Activated CD8-positive, alpha-beta memory T cell treated with anti-CD3 and anti-CD28 coated beads for 36 hours (primary cell): ENCODE measurements at regions not wholly inside any gene's neighbourhood (a gene's known extent, or its start where the extent isn't known, plus 50 kb on each side); places are given as distances from the start of the nearest gene placed in this dataset.
"Not testable (repeated sequence)": the region's sequence is repeated elsewhere in the genome, so short reads cannot be mapped to it uniquely, and the experiment has no call there.

Experiments
- CTCF ChIA-PET: fragments of 350-600 bp; sonication (Branson Sonifier 250); formaldehyde crosslinking; loops from one replicate; lab custom pipeline; 2021; ENCODE audit warnings: antibody characterized with exemption; lab: Charles Lee
- POLR2A ChIA-PET: fragments of 350-600 bp; sonication (Branson Sonifier 250); formaldehyde crosslinking; loops from one replicate; lab custom pipeline; 2021; ENCODE audit warnings: antibody characterized with exemption; lab: Charles Lee

DNA sequence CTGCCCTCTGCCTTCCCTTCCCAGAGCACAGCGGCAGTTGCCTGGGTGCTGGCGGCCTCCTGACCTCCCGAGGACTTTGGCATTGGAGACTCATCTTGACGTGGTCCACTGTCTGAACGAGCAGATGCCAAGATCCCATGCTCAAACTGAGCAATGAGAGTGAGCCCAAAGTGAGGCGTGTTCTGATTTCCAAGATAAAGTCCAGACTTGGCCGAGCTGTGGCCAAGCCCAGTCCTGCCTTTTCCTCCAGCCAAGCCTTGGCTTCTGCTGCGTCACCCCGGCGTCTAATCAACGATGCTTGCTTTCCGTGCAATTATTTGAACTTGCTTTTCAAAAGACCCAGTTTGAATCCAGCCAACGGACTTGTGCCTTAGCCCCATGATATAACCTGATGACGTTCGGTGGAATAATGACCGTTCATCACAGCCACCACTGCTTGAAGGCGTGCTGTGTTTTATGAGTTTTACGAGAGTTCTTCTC is 179.2 kb downstream of the IRF8 start:
- CTCF ChIA-PET, result no interaction called here
- POLR2A ChIA-PET, result no interaction called here

GRCh38 chr16:86078711-86079110 is 179.7 kb downstream of the IRF8 start:
- CTCF ChIA-PET, POLR2A ChIA-PET: not testable (repeated sequence)

DNA sequence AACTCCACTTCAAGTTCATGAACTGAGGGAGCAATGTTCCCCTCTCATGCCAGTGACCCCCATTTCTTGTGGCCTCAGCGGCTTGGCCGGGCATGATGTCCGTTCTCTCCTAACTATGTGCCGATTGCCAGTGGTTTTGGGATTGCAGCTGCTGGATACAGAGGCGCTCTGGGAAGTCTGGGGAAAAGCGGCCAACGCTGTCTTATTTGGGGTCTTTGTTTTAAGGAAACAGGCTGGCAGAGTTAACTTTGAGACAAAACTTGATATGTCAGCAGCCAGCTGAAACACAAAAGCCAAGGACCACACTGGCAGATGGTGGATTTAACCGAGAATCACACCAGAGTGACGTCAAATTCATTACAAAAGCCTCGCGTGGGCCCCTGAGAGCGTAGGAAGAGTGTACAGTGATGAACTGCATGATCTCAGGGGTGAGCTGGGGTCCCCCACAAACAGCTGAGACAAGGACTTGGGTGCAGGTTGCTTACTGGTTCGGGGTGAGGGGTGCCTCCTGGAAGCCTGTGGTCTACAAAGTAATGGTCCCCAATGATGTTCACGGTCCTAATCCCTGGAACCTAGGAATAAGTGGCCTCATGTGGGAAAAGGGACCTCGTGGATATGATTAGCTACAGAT is 180.4 kb downstream of the IRF8 start:
- ChIA-PET POLR2A (no interaction called here), CTCF (no interaction called here)

DNA sequence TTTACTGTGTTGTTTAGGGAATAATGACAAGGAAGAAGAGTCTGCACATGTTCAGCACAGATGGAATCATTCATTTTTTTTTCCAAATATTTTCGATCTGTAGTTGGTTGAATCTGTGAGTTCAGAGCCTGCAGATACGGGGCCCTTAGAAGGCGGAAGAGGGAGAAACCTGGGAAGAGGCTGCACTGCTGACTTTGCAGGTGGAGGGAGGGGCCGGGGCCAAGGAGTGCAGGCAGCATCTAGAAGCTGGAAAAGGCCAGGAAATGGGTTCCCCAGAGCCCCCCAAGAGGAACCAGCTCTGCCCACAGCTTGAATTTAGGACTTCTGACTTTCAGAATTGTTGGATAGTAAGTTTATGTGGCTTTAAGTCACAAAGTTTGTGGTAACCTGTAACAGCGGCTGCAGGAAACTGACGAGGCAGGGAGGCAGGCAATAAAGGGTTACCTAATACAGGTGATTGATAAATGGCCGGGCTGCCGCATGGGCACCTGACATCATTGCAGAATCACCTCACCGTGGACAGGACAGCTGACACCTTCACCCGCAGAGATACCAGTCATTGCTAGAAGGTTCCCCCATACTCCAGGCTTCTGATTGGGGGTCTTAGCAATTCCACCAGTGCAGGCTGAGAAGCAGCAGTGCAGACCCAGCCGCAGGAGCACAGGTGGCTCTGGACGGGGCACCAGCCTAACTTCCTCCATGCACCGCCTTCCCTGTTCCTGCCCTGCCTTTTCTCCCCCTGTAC is 181.3 kb downstream of the IRF8 start:
- ChIA-PET CTCF (no interaction called here), POLR2A (no interaction called here)

DNA sequence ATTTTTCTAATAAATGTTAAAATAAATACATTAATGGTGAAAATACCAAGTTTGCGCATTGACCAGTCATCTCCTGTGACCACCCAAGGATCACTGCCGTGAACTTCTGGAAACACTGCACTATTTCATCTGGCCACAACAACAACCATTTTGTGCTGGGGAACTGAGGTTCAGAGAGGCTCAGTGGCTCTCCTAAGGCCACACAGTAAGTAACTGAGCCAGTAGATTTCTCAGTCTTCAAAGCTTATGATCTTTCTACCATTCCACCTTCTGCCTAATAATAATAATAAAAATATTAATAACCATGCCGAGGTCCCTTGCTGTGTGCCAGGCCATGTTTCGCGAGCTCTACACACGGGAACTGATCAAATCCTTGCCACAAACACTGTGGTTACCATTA is 182.0 kb downstream of the IRF8 start:
- CTCF ChIA-PET, result no interaction called here
- POLR2A ChIA-PET, result no interaction called here

GRCh38 chr16:86082418-86083030 is 183.6 kb downstream of the IRF8 start:
- POLR2A ChIA-PET, result no interaction called here
- CTCF ChIA-PET, result no interaction called here

GRCh38 chr16:86083382-86084002 is 184.5 kb downstream of the IRF8 start:
- CTCF ChIA-PET, result no interaction called here
- POLR2A ChIA-PET, result no interaction called here

DNA sequence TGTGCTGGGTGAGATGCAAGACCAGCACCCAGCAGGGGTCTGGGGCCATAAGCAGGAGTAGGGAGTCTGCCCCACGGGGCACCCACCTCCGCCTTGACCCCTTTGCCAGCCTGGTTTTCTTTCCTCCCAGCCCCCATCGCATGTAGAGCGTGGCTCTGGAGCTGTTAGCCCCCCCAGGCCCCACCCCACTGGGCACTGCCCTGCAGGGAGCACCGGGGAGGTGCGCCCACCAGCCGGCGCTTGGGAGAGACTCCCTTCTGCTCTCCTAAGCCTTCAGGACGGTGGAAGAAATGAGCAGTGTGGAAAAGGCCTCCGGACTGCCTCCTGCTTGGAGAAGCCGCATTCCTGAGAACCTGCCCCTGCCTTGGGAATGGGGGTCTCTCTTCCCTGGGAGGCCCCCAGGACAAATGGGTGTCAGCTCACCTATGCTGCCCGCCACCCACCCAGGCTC is 186.2 kb downstream of the IRF8 start:
- POLR2A ChIA-PET, result no interaction called here
- CTCF ChIA-PET, result no interaction called here

DNA sequence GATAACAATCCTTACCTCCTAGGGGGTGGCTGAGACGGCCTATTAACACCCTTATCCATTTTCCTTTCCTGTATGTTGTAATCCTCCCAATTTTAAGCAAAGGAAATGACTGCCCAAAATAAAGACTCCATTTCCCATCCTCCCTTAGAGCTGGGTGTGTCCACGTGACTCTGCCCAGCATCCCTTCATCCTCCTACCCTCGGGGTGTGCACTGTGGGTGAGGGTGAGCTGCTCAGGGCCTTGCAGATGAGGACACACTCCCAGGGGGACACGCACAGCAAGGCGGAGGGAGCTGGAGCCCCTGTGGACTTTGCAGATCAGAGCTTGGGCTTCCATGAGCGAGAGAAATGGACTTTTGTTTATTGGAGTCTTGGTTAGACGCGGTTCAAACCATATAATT is 186.8 kb downstream of the IRF8 start:
- CTCF ChIA-PET, result no interaction called here
- POLR2A ChIA-PET, result no interaction called here

DNA sequence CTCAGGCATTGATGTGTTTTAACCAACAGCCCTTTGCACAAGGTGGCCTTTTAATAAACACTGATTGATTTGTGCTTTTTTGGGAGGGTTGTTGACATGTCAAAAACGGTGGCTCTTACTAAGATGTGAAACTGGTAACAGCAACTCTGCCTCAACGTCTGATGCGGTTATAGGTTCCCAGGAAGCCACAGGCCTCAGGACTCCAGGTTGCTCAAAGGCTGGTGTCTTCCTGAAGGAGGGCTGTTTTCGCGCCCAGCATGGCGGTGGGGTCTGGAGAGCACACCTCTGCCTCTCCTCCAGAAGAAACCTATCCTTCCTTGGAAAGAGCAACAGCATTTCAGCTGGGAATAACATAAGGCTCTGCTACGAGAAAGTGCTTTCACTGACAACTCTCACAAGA is 187.5 kb downstream of the IRF8 start:
- POLR2A ChIA-PET, result no interaction called here

DNA sequence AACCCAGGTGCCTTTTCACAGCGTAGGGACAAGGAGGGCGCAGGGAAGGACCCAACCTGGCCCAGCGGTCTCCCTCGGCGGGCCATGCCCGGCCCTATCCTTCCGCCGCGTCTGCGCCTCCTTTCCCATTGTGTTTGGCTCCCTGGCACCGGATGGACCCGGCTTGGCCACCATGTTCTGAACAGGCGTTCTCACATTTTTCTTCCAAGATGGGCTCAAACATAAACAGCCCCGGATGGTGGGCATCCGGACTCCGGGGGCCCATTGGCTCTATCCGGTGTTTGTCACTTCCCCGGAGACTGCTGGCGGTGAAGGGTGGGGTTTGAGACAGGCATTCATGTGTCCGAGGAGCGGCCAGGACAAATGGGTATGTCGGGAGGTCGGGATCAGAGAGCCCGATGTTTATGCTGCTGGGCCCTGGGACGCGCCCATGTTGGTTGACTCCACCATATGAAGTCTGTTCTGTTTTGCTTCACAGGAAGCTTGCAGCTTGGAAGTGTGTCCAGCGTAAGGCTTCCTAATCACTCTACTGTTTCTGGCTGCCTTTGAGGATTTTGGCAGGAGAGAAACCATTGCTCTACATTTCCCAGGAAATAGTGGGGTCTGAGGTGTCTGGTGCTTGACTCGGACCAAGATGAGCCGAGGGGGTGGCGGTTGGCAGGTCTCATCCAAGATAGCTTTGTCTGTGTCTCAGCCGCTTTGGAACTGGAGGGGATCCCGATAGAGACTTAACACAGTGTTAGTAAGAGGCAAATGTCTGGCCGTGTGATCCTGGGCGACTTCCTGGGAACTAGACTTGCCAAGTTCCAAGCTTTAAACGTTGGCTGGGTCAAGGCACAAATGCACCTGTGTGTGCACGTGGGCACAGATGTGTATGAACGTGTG is 188.3 kb downstream of the IRF8 start:
- ChIA-PET POLR2A (no interaction called here), CTCF (no interaction called here)

More for the DNA sequence above, 187.5 kb downstream of the IRF8 start:
- CTCF ChIA-PET, result no interaction called here

DNA sequence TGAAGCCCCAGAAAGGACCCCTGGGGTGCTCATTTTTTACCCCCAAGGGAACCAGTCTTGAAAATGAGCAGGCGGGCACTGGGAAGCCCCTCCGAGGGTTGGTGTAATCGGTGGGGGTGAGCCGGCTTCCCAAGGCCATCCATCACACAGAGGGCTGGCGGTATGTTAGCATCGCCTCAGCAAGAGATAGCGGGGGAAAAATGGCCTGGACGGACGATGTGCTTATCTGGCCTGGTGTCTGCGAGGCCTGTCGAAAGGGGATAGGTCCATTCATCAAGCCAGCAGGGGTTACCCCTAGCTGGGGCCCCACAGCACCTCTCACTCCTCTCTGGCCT is 188.9 kb downstream of the IRF8 start:
- CTCF ChIA-PET, result no interaction called here

GRCh38 chr16:86088287-86088686 is 189.3 kb downstream of the IRF8 start:
- CTCF ChIA-PET, result no interaction called here
- POLR2A ChIA-PET, result no interaction called here

More for the DNA sequence above, 188.9 kb downstream of the IRF8 start:
- POLR2A ChIA-PET, result no interaction called here

DNA sequence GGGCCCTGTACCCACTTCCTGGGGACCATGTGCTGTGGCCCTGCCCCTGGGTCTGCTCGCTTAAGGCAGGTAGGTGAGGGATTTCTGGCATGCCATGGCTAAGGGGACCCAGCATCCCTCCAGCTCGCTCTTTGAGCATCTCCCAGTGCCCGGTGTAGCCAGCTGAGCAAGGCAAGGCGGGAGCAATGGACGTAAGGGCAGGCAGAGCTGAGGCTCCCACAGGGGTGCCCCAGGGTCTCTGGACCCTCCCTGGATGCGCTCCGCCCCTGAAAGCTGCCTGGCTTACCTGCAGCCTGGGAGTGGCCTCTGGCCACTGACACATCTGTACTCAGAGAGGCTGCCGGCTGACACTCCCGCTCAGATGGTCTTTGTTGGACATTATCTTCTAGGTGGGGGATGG is 189.9 kb downstream of the IRF8 start:
- CTCF ChIA-PET, result no interaction called here
- POLR2A ChIA-PET, result no interaction called here

DNA sequence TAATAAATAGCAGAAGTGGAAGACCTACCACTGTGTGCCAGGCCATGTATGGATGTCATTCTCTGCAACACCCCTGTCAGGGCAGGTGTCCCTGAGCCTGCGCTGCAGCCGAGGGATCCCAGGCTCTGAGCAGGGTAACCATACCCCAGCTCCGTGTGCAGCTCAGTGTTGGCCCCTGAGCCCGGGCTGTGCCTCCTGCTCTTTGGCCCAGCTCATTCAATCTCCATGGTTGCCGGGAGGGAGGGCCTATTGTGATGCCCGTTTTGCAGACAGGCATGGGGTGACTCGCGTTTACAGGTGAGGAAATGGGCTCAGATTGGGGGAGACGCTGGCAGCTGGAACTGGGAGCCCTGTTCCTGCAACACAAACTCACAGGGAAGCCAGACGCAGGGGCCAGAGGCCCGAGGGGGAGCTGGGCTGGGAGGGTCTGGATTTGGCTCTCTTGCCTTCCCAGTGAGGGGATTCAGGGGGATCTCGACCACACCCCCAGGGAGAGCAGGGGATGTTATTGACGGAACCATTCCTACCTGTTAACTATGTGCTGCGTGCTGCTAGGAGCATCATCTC is 190.5 kb downstream of the IRF8 start:
- ChIA-PET CTCF (no interaction called here), POLR2A (no interaction called here)

DNA sequence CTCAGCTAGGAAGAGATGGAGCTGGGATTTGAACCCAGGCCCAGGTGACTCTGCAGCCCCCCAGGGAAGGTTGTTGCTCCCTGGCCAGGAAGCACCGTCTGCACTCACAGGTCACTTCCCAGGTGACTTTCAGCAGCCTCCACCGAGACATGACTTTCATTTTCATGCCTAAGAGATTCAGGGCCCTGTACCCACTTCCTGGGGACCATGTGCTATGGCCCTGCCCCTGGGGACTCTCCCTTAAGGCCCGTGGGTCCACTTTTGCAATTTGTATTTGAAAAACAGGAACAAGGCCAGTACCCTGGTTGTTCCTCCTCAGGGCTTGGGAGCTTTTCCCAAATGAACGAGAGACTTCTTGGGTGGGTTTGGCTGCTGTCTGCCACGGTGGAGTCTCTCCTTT is 191.0 kb downstream of the IRF8 start:
- ChIA-PET CTCF (no interaction called here), POLR2A (no interaction called here)

GRCh38 chr16:86090461-86091170 is 191.7 kb downstream of the IRF8 start:
- ChIA-PET POLR2A (no interaction called here), CTCF (no interaction called here)

DNA sequence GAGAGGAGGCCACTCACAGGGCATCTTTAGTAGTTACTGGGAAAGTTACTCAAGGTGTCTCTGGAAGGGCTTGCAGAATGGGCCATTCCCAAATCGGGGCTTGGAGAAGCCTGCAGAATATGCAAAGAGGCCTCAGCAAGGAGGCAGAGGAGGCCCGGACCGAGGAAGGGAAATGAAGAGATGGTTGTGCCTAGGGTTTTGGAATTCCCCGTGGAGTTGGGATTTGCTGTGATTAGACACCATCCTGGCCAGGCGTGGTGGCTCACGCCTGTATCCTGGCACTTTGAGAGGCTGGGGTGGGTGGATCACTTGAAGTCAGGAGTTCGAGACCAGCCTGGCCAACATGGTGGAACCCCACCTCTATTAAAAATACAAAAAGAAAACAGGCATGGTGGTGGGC is 193.0 kb downstream of the IRF8 start:
- ChIA-PET CTCF (interaction anchor here (0.6 kb wide), 1 partner anchor 331 kb away, joined by 3 read pairs; no protein-coding TSS in a partner anchor), POLR2A (no interaction called here)
